ENCODE measurements at regions not wholly inside any gene's neighbourhood (a gene's known extent, or its start where the extent isn't known, plus 50 kb on each side); places are given as distances from the start of the nearest gene placed in this dataset.

DNA sequence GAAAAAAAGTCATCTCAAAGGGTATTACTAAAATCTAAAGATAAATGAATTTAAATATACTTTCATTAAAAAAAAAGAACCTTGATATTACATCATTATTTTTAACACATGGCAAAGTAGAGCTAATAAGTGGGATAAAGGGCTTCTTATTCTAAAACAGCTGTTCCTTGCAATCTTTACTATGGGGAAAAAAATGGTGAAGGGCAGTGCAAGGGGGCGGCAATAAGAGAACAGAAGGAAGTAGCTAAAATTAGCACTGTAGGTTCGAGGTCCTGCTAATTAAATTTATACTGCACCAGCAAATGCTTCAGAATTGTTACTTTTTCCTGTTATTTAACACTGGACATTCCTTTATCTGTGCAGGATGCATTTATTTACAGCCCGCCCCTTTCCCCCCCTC is 89.4 kb upstream of the HPF1 start:
- CTCF ChIA-PET, result no interaction called here
- Histone ChIP-seq H3K27me3 (ENCODE audit: control insufficient read depth, insufficient read depth, low read length) (no peaks in the 10 kb centered on the region; the same call in 1 of the 2 replicates), H3K36me3 (ENCODE audit: control insufficient read depth, insufficient read depth, low read length) (no peaks in the 10 kb centered on the region; the same call in 1 of the 2 replicates), H3K4me3 (ENCODE audit: low read depth in 2 of 2, low read length in 2 of 2) (no peak overlapping the region), H3K9me3 (ENCODE audit: control insufficient read depth, insufficient read depth, low read depth, low read length) (no peaks in the 10 kb centered on the region), H3K4me1 (ENCODE audit: control insufficient read depth, insufficient read depth, low read length) (no peaks in the 10 kb centered on the region), H3K27ac (ENCODE audit: low read length) (no peak overlapping the region)
- ATAC-seq (no peak), DNase-seq (ENCODE audit: low read depth, low spot score) (no peak)
- TF ChIP-seq, protein P1, sequence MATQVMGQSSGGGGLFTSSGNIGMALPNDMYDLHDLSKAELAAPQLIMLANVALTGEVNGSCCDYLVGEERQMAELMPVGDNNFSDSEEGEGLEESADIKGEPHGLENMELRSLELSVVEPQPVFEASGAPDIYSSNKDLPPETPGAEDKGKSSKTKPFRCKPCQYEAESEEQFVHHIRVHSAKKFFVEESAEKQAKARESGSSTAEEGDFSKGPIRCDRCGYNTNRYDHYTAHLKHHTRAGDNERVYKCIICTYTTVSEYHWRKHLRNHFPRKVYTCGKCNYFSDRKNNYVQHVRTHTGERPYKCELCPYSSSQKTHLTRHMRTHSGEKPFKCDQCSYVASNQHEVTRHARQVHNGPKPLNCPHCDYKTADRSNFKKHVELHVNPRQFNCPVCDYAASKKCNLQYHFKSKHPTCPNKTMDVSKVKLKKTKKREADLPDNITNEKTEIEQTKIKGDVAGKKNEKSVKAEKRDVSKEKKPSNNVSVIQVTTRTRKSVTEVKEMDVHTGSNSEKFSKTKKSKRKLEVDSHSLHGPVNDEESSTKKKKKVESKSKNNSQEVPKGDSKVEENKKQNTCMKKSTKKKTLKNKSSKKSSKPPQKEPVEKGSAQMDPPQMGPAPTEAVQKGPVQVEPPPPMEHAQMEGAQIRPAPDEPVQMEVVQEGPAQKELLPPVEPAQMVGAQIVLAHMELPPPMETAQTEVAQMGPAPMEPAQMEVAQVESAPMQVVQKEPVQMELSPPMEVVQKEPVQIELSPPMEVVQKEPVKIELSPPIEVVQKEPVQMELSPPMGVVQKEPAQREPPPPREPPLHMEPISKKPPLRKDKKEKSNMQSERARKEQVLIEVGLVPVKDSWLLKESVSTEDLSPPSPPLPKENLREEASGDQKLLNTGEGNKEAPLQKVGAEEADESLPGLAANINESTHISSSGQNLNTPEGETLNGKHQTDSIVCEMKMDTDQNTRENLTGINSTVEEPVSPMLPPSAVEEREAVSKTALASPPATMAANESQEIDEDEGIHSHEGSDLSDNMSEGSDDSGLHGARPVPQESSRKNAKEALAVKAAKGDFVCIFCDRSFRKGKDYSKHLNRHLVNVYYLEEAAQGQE (IDR thresholded peaks at IDR 0.05; ENCODE audit: insufficient read depth in 1 of 2, low read depth in 2 of 2, low read length in 1 of 2), result no peak
- TF ChIP-seq SIN3A (IDR thresholded peaks at IDR 0.05; ENCODE audit: borderline replicate concordance, insufficient read depth, low read depth, low read length), result no peak
- intact Hi-C loops (cut with micrococcal nuclease; ENCODE audit: unreplicated experiment) (no loop called here), in situ Hi-C loops (cut with HindIII; ENCODE audit: low pct_unique_long_range_greater_than_20kb, low sequenced_read_pairs) (no loop called here)
- POLR2A ChIA-PET, result no interaction called here
- no TSS peak for BruUV-seq (replicated peaks)

DNA sequence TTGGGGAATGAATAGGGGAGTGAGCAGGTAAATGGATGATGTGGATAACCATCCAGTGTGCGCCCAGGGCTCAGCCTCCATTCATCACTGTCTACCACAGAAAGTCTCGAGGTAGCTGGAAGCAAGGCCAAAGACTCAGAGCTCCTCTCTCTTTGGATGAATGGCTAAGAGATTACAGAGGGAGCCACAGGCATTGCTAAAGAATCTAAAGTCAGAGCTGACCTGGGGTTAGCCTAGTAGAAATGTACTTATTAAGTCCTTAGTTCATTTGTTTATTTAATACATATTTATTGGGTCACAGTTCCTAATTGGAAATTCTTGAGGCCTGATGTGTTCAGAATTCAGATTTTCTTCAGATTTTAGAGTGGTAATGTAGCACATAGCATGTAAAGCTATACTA is 88.7 kb upstream of the HPF1 start:
- TF ChIP-seq, protein P1 (IDR thresholded peaks at IDR 0.05; ENCODE audit: insufficient read depth in 1 of 2, low read depth in 2 of 2, low read length in 1 of 2), result no peak
- TF ChIP-seq POLR2AphosphoS5 (IDR thresholded peaks at IDR 0.05; ENCODE audit: low read depth, low read length) (no peak), SIN3A (IDR thresholded peaks at IDR 0.05; ENCODE audit: borderline replicate concordance, insufficient read depth, low read depth, low read length) (no peak), TCF7L2 (IDR thresholded peaks at IDR 0.05; ENCODE audit: low read depth, low read length) (no peak)
- TF ChIP-seq, protein P2, sequence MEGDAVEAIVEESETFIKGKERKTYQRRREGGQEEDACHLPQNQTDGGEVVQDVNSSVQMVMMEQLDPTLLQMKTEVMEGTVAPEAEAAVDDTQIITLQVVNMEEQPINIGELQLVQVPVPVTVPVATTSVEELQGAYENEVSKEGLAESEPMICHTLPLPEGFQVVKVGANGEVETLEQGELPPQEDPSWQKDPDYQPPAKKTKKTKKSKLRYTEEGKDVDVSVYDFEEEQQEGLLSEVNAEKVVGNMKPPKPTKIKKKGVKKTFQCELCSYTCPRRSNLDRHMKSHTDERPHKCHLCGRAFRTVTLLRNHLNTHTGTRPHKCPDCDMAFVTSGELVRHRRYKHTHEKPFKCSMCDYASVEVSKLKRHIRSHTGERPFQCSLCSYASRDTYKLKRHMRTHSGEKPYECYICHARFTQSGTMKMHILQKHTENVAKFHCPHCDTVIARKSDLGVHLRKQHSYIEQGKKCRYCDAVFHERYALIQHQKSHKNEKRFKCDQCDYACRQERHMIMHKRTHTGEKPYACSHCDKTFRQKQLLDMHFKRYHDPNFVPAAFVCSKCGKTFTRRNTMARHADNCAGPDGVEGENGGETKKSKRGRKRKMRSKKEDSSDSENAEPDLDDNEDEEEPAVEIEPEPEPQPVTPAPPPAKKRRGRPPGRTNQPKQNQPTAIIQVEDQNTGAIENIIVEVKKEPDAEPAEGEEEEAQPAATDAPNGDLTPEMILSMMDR (IDR thresholded peaks at IDR 0.05), result no peak
- intact Hi-C loops (cut with micrococcal nuclease; ENCODE audit: unreplicated experiment) (no loop called here), in situ Hi-C loops (cut with HindIII; ENCODE audit: low pct_unique_long_range_greater_than_20kb, low sequenced_read_pairs) (no loop called here)
- Histone ChIP-seq H3K27me3 (ENCODE audit: control insufficient read depth, insufficient read depth, low read length) (no peaks in the 10 kb centered on the region; the same call in 1 of the 2 replicates), H3K4me1 (ENCODE audit: control insufficient read depth, insufficient read depth, low read length) (no peaks in the 10 kb centered on the region), H3K4me3 (ENCODE audit: low read depth in 2 of 2, low read length in 2 of 2) (no peak overlapping the region), H3K27ac (ENCODE audit: low read length) (no peak overlapping the region), H3K36me3 (ENCODE audit: control insufficient read depth, insufficient read depth, low read length) (no peaks in the 10 kb centered on the region; the same call in 1 of the 2 replicates), H3K9me3 (ENCODE audit: control insufficient read depth, insufficient read depth, low read depth, low read length) (no peaks in the 10 kb centered on the region)
- DNase-seq (ENCODE audit: low read depth, low spot score) (no peak), ATAC-seq (no peak)
- ChIA-PET CTCF (no interaction called here), POLR2A (no interaction called here)
- BruUV-seq (replicated peaks), result no TSS peak

Measured in Panc1 (cell line).